Pancreas (tissue), 10 donors: ENCODE measurements at regions not wholly inside any gene's neighbourhood (a gene's known extent, or its start where the extent isn't known, plus 50 kb on each side); places are given as distances from the start of the nearest gene placed in this dataset.
"Not testable (repeated sequence)": the region's sequence is repeated elsewhere in the genome, so short reads cannot be mapped to it uniquely, and the experiment has no call there.

Source experiments
- ATAC-seq, 4 donors: fragments of 200-7000 bp; cut with Tn5 transposase; one replicate each; pipeline versions ENCODE4 v1.8.0 to v1.9.1; 2020; ENCODE audit warnings: mild to moderate bottlenecking in 4 of 4, moderate library complexity in 4 of 4
- DNase-seq, 6 donors: peaks; one replicate each; pipeline ENCODE4 v3.0.0-alpha.2; 2020
- FAIRE-seq: peaks from 2 replicates; lab custom pipeline; 2012; peaks lifted over from hg19 to GRCh38; lab: Jason Lieb, UNC
- H3K27ac ChIP-seq, 4 donors: fragments of 200-600 bp; sonication (generic); 1 replicate in 3 of 4; 2 replicates in 1 of 4; pipeline versions ENCODE4 v1.5.0 to v1.8.0; 2020
- H3K27me3 ChIP-seq, 4 donors: fragments of 200-600 bp; one replicate each; pipeline ENCODE4 v1.8.0; 2021
- H3K36me3 ChIP-seq, 3 donors: fragments of 200-600 bp; sonication (generic) in 1 of 3; one replicate each; pipeline versions ENCODE4 v1.5.0 to v1.8.0; 2020 to 2021
- H3K4me1 ChIP-seq, 3 donors: fragments of 200-600 bp; one replicate each; pipeline ENCODE4 v1.8.0; 2021
- H3K4me3 ChIP-seq, 4 donors: fragments of 200-600 bp; sonication (generic) in 2 of 4; one replicate each; pipeline versions ENCODE4 v1.5.0 to v1.8.0; 2020 to 2021
- H3K9me3 ChIP-seq, 4 donors: fragments of 200-600 bp; one replicate each; pipeline ENCODE4 v1.8.0; 2021
- CTCF ChIP-seq, 4 donors: fragments of 200-600 bp; sonication (generic) in 3 of 4; IDR thresholded peaks; one replicate each; pipeline versions ENCODE4 v1.5.0 to v1.8.0; 2021; ENCODE audit warnings: antibody characterized with exemption in 4 of 4
- WGBS, 2 donors: extraction: QIAGEN DNeasy Blood & Tissue Kit; methylation state at CpG; one replicate each; pipeline ENCODE4 v1.1.7; 2013; 5-methylcytosine and 5-hydroxymethylcytosine counted together
- intact Hi-C, 3 donors: fragments of 100-400 bp; cut with DNase I; formaldehyde crosslinking; loops; one replicate each; pipeline versions ENCODE4 v1.11.1 to v1.14.2; 2022
- donor health status: healthy with polysubstance abuse.
- donor health status: DM: no; HTN: no; CAD: no; lungs with moderate emphysema.
- donor health status: DM: no; HTN: no; CAD: no.
- donor health status: control.
- donor health status: control.
- donor health status: Bipolar disorder and iron deficiency.
- donor health status: DM: yes; HTN: yes; CAD: no.
- donor health status: DM: no; HTN: no; CAD: no.
- donor health status: DM: no; HTN: no; CAD: no.
- donor health status: DM: yes; HTN: yes; CAD: no.

DNA sequence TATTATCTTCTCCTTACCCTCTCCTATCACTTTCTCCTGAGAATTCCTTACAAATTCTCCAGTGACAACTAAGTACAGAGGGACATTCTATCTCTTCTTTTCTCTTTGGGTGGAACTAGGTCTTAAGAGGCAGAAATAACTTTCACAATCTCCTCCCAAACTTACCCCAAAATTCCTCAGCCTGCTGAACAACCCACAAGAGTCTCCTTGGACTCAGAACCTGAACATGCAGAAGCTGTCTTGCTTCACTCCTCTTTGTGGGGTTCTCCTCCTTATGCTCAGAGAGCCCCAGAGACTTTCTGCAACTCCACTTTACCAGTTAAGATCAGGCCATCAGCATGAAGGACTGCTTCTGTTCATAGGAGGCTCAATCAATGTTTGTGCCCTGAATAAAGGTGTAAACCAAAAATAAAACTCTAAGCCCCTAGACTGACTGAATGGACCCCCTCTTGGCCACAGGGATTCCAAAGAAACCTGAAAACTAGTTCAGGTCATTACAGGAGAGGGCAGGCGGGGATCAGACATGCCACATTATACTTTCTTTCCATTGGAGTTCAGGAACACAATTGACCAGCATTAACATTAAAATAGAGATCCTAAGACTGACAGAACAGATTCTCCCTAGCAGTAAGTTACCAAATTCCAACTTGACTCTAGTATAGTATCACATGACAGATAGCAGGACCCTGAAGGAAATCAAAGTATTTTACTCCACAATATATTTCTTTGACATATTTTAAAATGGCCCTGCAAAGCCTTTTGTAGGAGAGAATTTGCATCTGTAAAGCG lies 179.7 kb upstream of the FBXL17 start:
- FAIRE-seq = no peak
- H3K27me3 ChIP-seq = no peaks in the 10 kb centered on the region
- H3K9me3 ChIP-seq = no peaks in the 10 kb centered on the region
- no peaks in the 10 kb centered on the region for H3K36me3 ChIP-seq
- H3K27ac ChIP-seq = no peak overlapping the region
- no peak for TF ChIP-seq CTCF (IDR thresholded peaks at IDR 0.05)
- WGBS, 2 donors = 80 to 84% methylated on average over 2 of the region's 2 CpGs
- H3K4me1 ChIP-seq = no peaks in the 10 kb centered on the region
- no peak overlapping the region for H3K4me3 ChIP-seq
- DNase-seq = no peak
- ATAC-seq = peak in 1 of 4 donors; percentile 30
- intact Hi-C loops = no loop called here

DNA sequence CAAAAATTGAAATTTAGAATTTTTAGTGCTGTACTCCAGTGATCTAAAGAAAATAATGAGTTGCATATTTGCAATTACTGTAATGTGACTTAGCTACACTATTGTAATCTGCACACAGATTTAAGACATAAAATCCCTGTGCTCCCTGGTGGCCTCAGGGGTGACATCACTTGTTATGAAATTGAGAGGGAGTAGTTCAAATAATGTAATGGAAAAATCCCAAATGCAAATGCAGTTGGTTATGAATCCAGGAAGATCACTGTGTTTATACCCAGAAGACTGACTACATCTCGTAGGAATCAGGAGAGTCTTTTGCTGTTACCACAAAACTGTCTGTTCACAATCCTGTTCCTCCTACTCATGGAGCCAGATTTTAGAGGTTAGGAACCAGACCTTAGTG lies 178.7 kb upstream of the FBXL17 start:
- intact Hi-C loops = no loop called here
- Histone ChIP-seq H3K9me3 (no peaks in the 10 kb centered on the region), H3K4me3 (no peak overlapping the region), H3K27ac (no peak overlapping the region), H3K27me3 (no peaks in the 10 kb centered on the region), H3K36me3 (no peaks in the 10 kb centered on the region), H3K4me1 (no peaks in the 10 kb centered on the region)
- ATAC-seq (peak in 2 of 4 donors; percentile 65 to 80), DNase-seq (no peak), FAIRE-seq (no peak)
- TF ChIP-seq CTCF (IDR thresholded peaks at IDR 0.05) = no peak
- WGBS, 2 donors = 76 to 79% methylated on average over 1 of the region's 1 CpG

GRCh38 chr5:108560166-108560565 lies 178.3 kb upstream of the FBXL17 start:
- intact Hi-C loops = no loop called here
- FAIRE-seq (no peak), DNase-seq (no peak), ATAC-seq (no peak)
- no peak overlapping the region for H3K4me3 ChIP-seq
- no peak overlapping the region for H3K27ac ChIP-seq
- no peaks in the 10 kb centered on the region for H3K27me3 ChIP-seq
- no peak for TF ChIP-seq CTCF (IDR thresholded peaks at IDR 0.05)
- no peaks in the 10 kb centered on the region for H3K36me3 ChIP-seq
- WGBS, 2 donors = 68 to 81% methylated on average over 2 of the region's 2 CpGs
- H3K9me3 ChIP-seq = no peaks in the 10 kb centered on the region
- H3K4me1 ChIP-seq = no peaks in the 10 kb centered on the region

DNA sequence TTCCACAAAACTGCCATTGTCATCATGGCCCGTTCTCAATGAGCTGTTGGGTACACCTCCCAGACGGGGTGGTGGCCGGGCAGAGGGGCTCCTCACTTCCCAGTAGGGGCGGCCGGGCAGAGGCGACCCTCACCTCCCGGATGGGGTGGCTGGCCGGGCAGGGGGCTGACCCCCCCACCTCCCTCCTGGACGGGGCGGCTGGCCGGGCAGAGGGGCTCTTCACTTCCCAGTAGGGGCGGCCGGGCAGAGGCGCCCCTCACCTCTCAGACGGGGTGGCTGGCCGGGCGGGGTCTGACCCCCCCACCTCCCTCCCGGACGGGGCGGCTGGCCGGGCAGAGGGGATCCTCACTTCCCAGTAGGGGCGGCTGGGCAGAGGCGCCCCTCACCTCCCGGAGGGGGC lies 176.9 kb upstream of the FBXL17 start:
- H3K4me3 ChIP-seq, FAIRE-seq, H3K36me3 ChIP-seq, H3K4me1 ChIP-seq, intact Hi-C loops, ATAC-seq, H3K27me3 ChIP-seq, H3K9me3 ChIP-seq, H3K27ac ChIP-seq: not testable (repeated sequence)
- WGBS, 2 donors = 94 to 98% methylated on average over 8 to 21 of the region's 24 CpGs
- DNase-seq = peak in 1 of 6 donors; percentile 33

DNA sequence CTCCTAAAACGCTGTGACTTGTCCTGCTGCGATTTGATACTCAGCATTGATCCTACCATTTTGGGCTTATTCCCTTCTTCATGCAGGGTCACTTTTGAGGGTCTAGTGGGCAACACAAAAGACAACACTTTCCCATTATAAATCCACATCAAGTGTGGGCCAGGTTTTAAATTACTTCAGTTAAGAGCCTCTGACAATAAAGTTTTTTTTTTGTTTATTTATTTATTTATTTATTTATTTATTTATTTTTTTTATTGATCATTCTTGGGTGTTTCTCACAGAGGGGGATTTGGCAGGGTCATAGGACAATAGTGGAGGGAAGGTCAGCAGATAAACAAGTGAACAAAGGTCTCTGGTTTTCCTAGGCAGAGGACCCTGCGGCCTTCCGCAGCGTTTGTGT lies 176.2 kb upstream of the FBXL17 start:
- H3K4me3 ChIP-seq, H3K27me3 ChIP-seq, H3K27ac ChIP-seq, H3K9me3 ChIP-seq, H3K36me3 ChIP-seq, FAIRE-seq, H3K4me1 ChIP-seq, ATAC-seq, DNase-seq, intact Hi-C loops: not testable (repeated sequence)
- WGBS, 2 donors = 87 to 95% methylated on average over 2 of the region's 5 CpGs

- no peak for TF ChIP-seq CTCF (IDR thresholded peaks at IDR 0.05)
- Histone ChIP-seq H3K4me1 (no peaks in the 10 kb centered on the region), H3K4me3 (no peak overlapping the region), H3K36me3 (no peaks in the 10 kb centered on the region), H3K27ac (no peak overlapping the region), H3K27me3 (no peaks in the 10 kb centered on the region), H3K9me3 (no peaks in the 10 kb centered on the region)
- FAIRE-seq (no peak), ATAC-seq (no peak), DNase-seq (no peak)
- 81 to 98% methylated on average over 2 of the region's 2 CpGs for WGBS, 2 donors
- intact Hi-C loops = no loop called here
Measured at GRCh38 chr5:108557686-108558085, 175.8 kb upstream of the FBXL17 start.
